Fibroblast of lung (primary cell): ENCODE measurements at regions not wholly inside any gene's neighbourhood (a gene's known extent, or its start where the extent isn't known, plus 50 kb on each side); places are given as distances from the start of the nearest gene placed in this dataset.
"Not testable (repeated sequence)": the region's sequence is repeated elsewhere in the genome, so short reads cannot be mapped to it uniquely, and the experiment has no call there.

Experiments used
- DNase-seq, 2 donors: peaks; one replicate each; pipeline versions ENCODE4 v3.0.0 to v3.0.0-alpha.2; 2010; ENCODE audit warnings: low read depth in 2 of 2
- H2AFZ ChIP-seq: 2 replicates; pipeline ENCODE4 v1.5.1; 2012; ENCODE audit warnings: low read length, control low read depth, inconsistent platforms
- H3K27ac ChIP-seq: 2 replicates; pipeline ENCODE4 v1.5.1; 2011; ENCODE audit warnings: low read length, control low read depth; ENCODE audit not compliant: insufficient read depth
- H3K27me3 ChIP-seq: 2 replicates; pipeline ENCODE4 v1.5.1; 2011; ENCODE audit warnings: mild to moderate bottlenecking, low read length; ENCODE audit not compliant: control insufficient read depth, insufficient read depth
- H3K36me3 ChIP-seq: 2 replicates; pipeline ENCODE4 v1.5.1; 2011; ENCODE audit warnings: low read length; ENCODE audit not compliant: control insufficient read depth, insufficient read depth
- H3K4me1 ChIP-seq: 2 replicates; pipeline ENCODE4 v1.5.1; 2011; ENCODE audit warnings: low read length; ENCODE audit not compliant: control insufficient read depth, insufficient read depth; ENCODE audit errors: extremely low read depth
- H3K4me2 ChIP-seq: 2 replicates; pipeline ENCODE4 v1.5.1; 2011; ENCODE audit warnings: low read length, control low read depth; ENCODE audit not compliant: insufficient read depth; ENCODE audit errors: extremely low read depth
- H3K4me3 ChIP-seq, 4 experiments: fragments of 200-600 bp in 1 of 4; sonication (generic) in 1 of 4; replicated peaks in 1 of 4; 2 replicates each; pipeline ENCODE4 v1.5.1; 2011 to 2016; ENCODE audit warnings: low read length in 4 of 4, low read depth in 3 of 4, mild to moderate bottlenecking in 3 of 4, control low read depth in 2 of 4, inconsistent platforms in 1 of 4, mixed read lengths in 1 of 4; ENCODE audit not compliant: insufficient read depth in 1 of 4; ENCODE audit errors: control extremely low read depth in 1 of 4
- H3K79me2 ChIP-seq: 2 replicates; pipeline ENCODE4 v1.5.1; 2012; ENCODE audit warnings: mild to moderate bottlenecking, low read length, inconsistent platforms; ENCODE audit not compliant: control insufficient read depth, insufficient read depth
- H3K9ac ChIP-seq: 2 replicates; pipeline ENCODE4 v1.5.1; 2011; ENCODE audit warnings: mild to moderate bottlenecking, low read length, control low read depth; ENCODE audit not compliant: insufficient read depth
- H3K9me3 ChIP-seq: 2 replicates; pipeline ENCODE4 v1.5.1; 2012; ENCODE audit warnings: low read depth, low read length; ENCODE audit not compliant: control insufficient read depth, insufficient read depth
- H4K20me1 ChIP-seq: 2 replicates; pipeline ENCODE4 v1.5.1; 2011; ENCODE audit warnings: low read length; ENCODE audit not compliant: control insufficient read depth, insufficient read depth; ENCODE audit errors: extremely low read depth
- CTCF ChIP-seq, 2 donors: IDR thresholded peaks in 1 of 2; conservative IDR thresholded peaks in 1 of 2; 1 replicate in 1 of 2; 2 replicates in 1 of 2; pipeline ENCODE4 v1.5.1; 2011 to 2012; ENCODE audit warnings: low read length in 2 of 2, control low read depth in 1 of 2, inconsistent platforms in 1 of 2, low read depth in 1 of 2, mild to moderate bottlenecking in 1 of 2
- EZH2 ChIP-seq: IDR thresholded peaks from 2 replicates; pipeline ENCODE4 v1.5.1; 2012; ENCODE audit warnings: low read length, control low read depth, mild to moderate bottlenecking; ENCODE audit errors: missing control alignments

GRCh38 chr2:100713106-100713505 is 106.8 kb upstream of the NPAS2 start:
- Histone ChIP-seq H3K27me3 (no peaks in the 10 kb centered on the region), H3K4me3 (no peak overlapping the region), H2AFZ (no peak overlapping the region), H3K9ac (no peak overlapping the region), H3K9me3 (no peaks in the 10 kb centered on the region), H3K4me2 (no peak overlapping the region), H3K4me1 (no peaks in the 10 kb centered on the region), H3K36me3 (no peaks in the 10 kb centered on the region), H4K20me1 (no peaks in the 10 kb centered on the region), H3K79me2 (no peaks in the 10 kb centered on the region), H3K27ac (no peak overlapping the region)
- no peak for TF ChIP-seq EZH2
- no peak for TF ChIP-seq CTCF (conservative IDR thresholded peaks at IDR 0.05 in 1 of 2, IDR thresholded peaks at IDR 0.05 in 1 of 2; ENCODE audit: low read depth in 1 of 2, low read length in 2 of 2)
- no peak for DNase-seq

- H4K20me1 ChIP-seq, H3K9me3 ChIP-seq, H2AFZ ChIP-seq, H3K27ac ChIP-seq, H3K36me3 ChIP-seq, H3K4me2 ChIP-seq, H3K4me3 ChIP-seq, H3K9ac ChIP-seq, H3K27me3 ChIP-seq, H3K79me2 ChIP-seq, H3K4me1 ChIP-seq: not testable (repeated sequence)
- peak in 1 of 2 donors; percentile 16 for DNase-seq
Observed at GRCh38 chr2:100714396-100715010, 105.4 kb upstream of the NPAS2 start.

- H3K9me3 ChIP-seq, DNase-seq, H3K79me2 ChIP-seq, H3K27me3 ChIP-seq, H3K36me3 ChIP-seq, H3K4me2 ChIP-seq, H2AFZ ChIP-seq, H4K20me1 ChIP-seq, H3K4me1 ChIP-seq, H3K9ac ChIP-seq, H3K4me3 ChIP-seq, H3K27ac ChIP-seq: not testable (repeated sequence)
Observed at GRCh38 chr2:100715861-100716260, 104.1 kb upstream of the NPAS2 start.

DNA sequence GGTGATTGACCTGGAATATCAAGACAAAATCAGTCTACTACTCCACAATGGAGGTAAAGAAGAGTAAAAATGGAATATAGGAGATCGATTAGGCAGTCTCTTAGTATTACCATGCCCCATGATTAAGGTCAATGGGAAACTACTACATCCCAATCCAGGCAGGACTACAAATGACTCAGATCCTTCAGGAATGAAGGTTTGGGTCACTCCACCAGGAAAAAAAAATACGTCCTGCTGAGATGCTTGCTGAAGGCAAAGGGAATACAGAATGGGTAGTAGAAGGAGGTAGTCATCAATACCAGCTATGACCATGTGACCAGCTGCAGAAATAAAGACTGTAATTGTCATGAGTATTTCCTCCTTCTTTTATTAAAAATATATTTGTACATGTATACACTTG is 103.4 kb upstream of the NPAS2 start:
- no peak for DNase-seq
- TF ChIP-seq EZH2 (no peak), CTCF (conservative IDR thresholded peaks at IDR 0.05 in 1 of 2, IDR thresholded peaks at IDR 0.05 in 1 of 2; ENCODE audit: low read depth in 1 of 2, low read length in 2 of 2) (no peak)
- Histone ChIP-seq H3K4me1 (no peaks in the 10 kb centered on the region), H3K27me3 (peaks cover 15% of the 10 kb centered on the region), H3K9me3 (no peaks in the 10 kb centered on the region), H3K27ac (no peak overlapping the region), H3K9ac (no peak overlapping the region), H3K4me2 (no peak overlapping the region), H4K20me1 (no peaks in the 10 kb centered on the region), H3K36me3 (no peaks in the 10 kb centered on the region), H2AFZ (no peak overlapping the region), H3K4me3 (no peak overlapping the region), H3K79me2 (no peaks in the 10 kb centered on the region)
